Nephron (organoid): ENCODE measurements at regions not wholly inside any gene's neighbourhood (a gene's known extent, or its start where the extent isn't known, plus 50 kb on each side); places are given as distances from the start of the nearest gene placed in this dataset.
A peak's percentile ranks its signal among the peaks of the same experiment; 100 is the strongest.
"Not testable (repeated sequence)": the region's sequence is repeated elsewhere in the genome, so short reads cannot be mapped to it uniquely, and the experiment has no call there.

Experiments used
- H3K27ac Mint-ChIP-seq, 3 experiments: 2 replicates each; pipeline ENCODE4 v1.8.0; 2020; ENCODE audit warnings: mixed read lengths in 3 of 3, mild to moderate bottlenecking in 2 of 3, moderate library complexity in 1 of 3
- H3K27me3 Mint-ChIP-seq: 2 replicates; pipeline ENCODE4 v1.8.0; 2021; ENCODE audit warnings: low read depth, mild to moderate bottlenecking, moderate library complexity, mixed read lengths
- H3K36me3 Mint-ChIP-seq: 2 replicates; pipeline ENCODE4 v1.8.0; 2020; ENCODE audit warnings: low read depth, mixed read lengths
- H3K4me1 Mint-ChIP-seq: 2 replicates; pipeline ENCODE4 v1.8.0; 2020; ENCODE audit warnings: mixed read lengths
- H3K4me3 Mint-ChIP-seq, 3 experiments: 2 replicates each; pipeline ENCODE4 v1.8.0; 2020; ENCODE audit warnings: mild to moderate bottlenecking in 3 of 3, mixed read lengths in 3 of 3, moderate library complexity in 2 of 3
- H3K9me3 Mint-ChIP-seq: 2 replicates; pipeline ENCODE4 v1.8.0; 2020; ENCODE audit warnings: mixed read lengths
- TF ChIP-seq, protein P1 (sequence below), 3 experiments: fragments of 200-600 bp; sonication (generic); IDR thresholded peaks; one replicate each; pipeline ENCODE4 v1.5.0; 2021; ENCODE audit warnings: antibody characterized with exemption in 3 of 3; ENCODE audit not compliant: unreplicated experiment in 3 of 3

DNA sequence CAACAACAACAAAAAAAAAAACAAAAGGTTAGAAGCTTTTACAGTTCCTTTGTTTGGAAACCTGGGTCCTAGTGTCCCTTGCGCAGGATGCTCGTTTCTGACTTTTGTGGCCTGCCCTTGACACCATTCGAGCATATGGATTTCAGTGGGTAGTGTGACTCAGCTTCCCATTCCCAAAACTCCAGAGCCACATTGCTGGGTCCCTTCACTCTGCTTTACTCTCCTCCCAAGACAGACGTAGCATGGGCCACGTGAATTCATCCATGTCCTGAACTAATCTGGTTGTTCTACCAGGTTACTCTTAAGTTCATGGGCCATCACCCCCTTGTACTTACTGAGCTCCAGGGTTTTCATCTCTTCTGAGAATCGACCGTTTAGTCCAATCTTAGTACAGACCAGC is 68.0 kb upstream of the MAX start:
- no peak overlapping the region for H3K27ac Mint-ChIP-seq
- TF ChIP-seq, protein P1, sequence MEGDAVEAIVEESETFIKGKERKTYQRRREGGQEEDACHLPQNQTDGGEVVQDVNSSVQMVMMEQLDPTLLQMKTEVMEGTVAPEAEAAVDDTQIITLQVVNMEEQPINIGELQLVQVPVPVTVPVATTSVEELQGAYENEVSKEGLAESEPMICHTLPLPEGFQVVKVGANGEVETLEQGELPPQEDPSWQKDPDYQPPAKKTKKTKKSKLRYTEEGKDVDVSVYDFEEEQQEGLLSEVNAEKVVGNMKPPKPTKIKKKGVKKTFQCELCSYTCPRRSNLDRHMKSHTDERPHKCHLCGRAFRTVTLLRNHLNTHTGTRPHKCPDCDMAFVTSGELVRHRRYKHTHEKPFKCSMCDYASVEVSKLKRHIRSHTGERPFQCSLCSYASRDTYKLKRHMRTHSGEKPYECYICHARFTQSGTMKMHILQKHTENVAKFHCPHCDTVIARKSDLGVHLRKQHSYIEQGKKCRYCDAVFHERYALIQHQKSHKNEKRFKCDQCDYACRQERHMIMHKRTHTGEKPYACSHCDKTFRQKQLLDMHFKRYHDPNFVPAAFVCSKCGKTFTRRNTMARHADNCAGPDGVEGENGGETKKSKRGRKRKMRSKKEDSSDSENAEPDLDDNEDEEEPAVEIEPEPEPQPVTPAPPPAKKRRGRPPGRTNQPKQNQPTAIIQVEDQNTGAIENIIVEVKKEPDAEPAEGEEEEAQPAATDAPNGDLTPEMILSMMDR (IDR thresholded peaks at IDR 0.05; ENCODE audit: unreplicated experiment in 3 of 3): no peak
- H3K9me3 Mint-ChIP-seq: no peaks in the 10 kb centered on the region
- peaks cover 11% of the 10 kb centered on the region for H3K4me1 Mint-ChIP-seq
- peak overlapping the region; percentile 21 to 69 (median 47) for H3K4me3 Mint-ChIP-seq
- H3K36me3 Mint-ChIP-seq: no peaks in the 10 kb centered on the region
- H3K27me3 Mint-ChIP-seq: peaks cover 6% of the 10 kb centered on the region

DNA sequence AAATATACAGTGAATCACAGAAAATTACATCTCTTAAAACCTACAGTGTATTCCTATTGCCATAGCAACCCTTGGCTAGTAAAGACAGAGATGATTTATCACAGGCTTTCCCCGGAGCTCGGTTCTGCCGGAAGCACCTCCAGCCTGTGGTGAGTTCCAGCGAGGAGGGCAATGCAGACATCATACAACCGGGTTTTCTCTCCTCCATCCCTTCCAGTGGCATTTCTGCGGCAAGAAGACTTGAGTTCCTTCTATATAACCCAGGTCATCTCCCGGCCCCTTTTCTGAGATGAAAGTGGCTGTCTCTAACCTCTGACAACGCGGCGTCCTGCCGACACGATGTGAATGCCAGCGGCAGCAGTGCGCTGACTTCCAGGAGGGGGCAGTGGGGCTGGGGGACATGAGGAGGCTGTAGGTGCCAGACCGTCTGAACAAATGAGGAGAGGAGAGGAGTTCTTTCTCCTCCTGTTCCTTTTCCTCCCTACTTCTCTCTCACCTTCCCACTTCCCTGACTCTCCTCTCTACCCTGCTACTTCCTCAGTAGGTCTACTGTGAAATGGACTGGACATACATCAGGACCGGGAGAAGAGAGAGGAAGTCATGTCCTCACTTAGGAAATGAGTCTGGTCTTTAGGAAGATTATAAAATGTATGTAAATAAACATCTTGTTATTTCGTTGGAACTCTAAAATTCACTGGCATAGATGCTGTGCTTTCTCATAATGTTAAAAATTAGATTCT is 68.6 kb upstream of the MAX start:
- no peak overlapping the region for H3K27ac Mint-ChIP-seq
- no peaks in the 10 kb centered on the region for H3K9me3 Mint-ChIP-seq
- TF ChIP-seq, protein P1 (IDR thresholded peaks at IDR 0.05; ENCODE audit: unreplicated experiment in 3 of 3): peak in 1 of 3 experiments; percentile 23
- peak overlapping the region; percentile 21 to 69 (median 47) for H3K4me3 Mint-ChIP-seq
- peaks cover 11% of the 10 kb centered on the region for H3K4me1 Mint-ChIP-seq
- no peaks in the 10 kb centered on the region for H3K36me3 Mint-ChIP-seq
- H3K27me3 Mint-ChIP-seq: peaks cover 6% of the 10 kb centered on the region

DNA sequence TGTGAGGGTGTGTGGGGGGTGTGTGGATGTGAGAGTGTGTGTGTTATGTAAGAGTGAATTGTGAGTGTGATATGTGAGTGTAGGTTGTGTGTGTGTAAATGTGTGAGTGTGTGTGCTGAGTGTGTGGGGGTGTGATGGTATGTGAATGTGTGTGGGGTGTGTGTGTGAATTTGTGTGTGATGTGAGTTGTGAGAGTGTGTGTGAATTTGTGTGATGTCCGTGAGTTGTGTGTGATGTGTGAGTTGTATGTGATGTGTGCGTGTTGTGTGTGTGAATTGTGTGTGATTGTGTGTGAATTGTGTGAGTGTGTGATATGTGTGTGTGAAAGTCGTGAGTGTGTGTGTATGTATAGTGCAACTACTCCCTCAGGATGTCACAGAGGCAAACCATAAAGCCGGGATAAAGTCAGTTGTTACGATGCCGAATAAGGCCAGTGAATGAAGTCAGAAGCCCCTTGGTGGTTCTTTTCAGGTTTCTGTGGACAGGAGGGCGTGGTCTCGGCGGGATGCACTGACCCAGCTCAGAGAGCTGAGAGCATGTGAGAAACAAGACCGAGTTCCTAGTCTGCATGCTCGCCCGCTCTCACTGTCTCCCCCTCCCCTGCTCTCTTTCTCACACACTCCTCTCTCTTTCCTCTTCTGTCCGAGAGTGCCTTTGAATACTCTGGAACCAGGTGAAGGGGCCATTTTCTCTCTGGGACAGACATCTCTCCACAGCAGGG is 71.8 kb upstream of the MAX start:
- peaks cover 12% of the 10 kb centered on the region for H3K4me1 Mint-ChIP-seq
- H3K27ac Mint-ChIP-seq: peak overlapping the region in 1 of 3 experiments; percentile 3
- H3K4me3 Mint-ChIP-seq: peak overlapping the region in 1 of 3 experiments; percentile 1
- no peaks in the 10 kb centered on the region for H3K27me3 Mint-ChIP-seq
- no peaks in the 10 kb centered on the region for H3K36me3 Mint-ChIP-seq
- H3K9me3 Mint-ChIP-seq: no peaks in the 10 kb centered on the region
- TF ChIP-seq, protein P1 (IDR thresholded peaks at IDR 0.05; ENCODE audit: unreplicated experiment in 3 of 3): no peak

DNA sequence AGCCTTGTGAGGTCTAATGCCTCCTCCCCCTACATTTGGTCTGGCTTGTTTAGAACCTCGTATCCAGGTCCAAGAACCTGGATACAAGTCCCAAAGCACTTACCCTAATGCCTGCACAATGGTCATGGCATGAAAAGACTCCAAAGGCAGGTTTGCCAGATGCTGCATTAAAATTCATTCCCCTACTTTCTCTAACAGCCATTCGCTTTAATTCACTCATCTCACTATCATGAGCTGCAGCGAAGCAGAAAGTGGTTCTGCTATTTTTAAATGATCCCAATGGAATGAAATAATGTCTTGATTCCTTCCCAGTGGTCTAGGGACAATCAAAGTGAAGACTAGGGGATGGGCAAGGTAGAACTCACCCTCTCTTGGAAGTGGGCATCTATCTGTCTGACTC is 72.5 kb upstream of the MAX start:
- TF ChIP-seq, protein P1 (IDR thresholded peaks at IDR 0.05; ENCODE audit: unreplicated experiment in 3 of 3): no peak
- peaks cover 18% of the 10 kb centered on the region for H3K4me1 Mint-ChIP-seq
- H3K9me3 Mint-ChIP-seq: no peaks in the 10 kb centered on the region
- no peaks in the 10 kb centered on the region for H3K36me3 Mint-ChIP-seq
- no peak overlapping the region for H3K27ac Mint-ChIP-seq
- no peaks in the 10 kb centered on the region for H3K27me3 Mint-ChIP-seq
- no peak overlapping the region for H3K4me3 Mint-ChIP-seq

DNA sequence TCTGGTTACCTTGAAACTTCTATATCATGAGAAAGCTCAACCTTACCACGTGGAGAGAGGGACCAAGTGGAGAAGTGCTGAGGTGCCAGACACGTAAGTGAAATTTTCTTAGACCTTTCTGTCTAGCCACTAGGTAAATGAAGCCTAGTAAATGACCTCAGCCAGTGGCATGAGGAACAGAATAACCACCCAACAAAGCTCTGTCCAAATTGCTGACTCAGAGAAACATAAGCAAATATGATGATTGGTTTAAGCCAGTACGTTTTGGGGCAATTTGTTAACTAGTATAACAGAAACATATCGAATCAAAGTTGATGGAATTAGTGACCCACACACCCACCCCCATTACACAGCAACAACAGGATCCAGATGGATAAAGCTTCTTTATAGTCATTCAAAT is 75.2 kb upstream of the MAX start:
- H3K4me3 Mint-ChIP-seq: no peak overlapping the region
- H3K4me1 Mint-ChIP-seq: peaks cover 15% of the 10 kb centered on the region
- H3K27me3 Mint-ChIP-seq: no peaks in the 10 kb centered on the region
- peaks cover 11% of the 10 kb centered on the region for H3K9me3 Mint-ChIP-seq
- H3K36me3 Mint-ChIP-seq: no peaks in the 10 kb centered on the region
- H3K27ac Mint-ChIP-seq: no peak overlapping the region
- TF ChIP-seq, protein P1 (IDR thresholded peaks at IDR 0.05; ENCODE audit: unreplicated experiment in 3 of 3): no peak

DNA sequence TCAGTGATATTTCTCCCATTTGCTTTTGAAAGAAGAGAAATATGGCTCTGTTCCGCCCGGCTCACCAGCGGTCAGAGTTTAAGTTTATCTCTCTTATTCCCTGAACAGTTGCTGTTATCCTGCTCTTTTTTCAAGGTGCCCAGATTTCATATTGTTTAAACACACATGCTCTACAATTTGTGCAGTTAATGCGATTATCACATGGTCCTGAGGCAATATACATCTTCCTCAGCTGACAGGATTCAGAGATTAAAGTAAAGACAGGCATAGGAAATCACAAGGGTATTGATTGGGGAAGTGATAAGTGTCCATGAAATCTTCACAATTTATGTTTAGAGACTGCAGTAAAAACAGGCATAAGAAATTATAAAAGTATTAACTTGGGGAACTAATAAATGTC is 76.9 kb upstream of the MAX start:
- not testable (repeated sequence) for H3K36me3 Mint-ChIP-seq, H3K27ac Mint-ChIP-seq, H3K4me1 Mint-ChIP-seq, H3K4me3 Mint-ChIP-seq, H3K27me3 Mint-ChIP-seq
- peaks cover 14% of the 10 kb centered on the region for H3K9me3 Mint-ChIP-seq
